ENCODE measurements at regions not wholly inside any gene's neighbourhood (a gene's known extent, or its start where the extent isn't known, plus 50 kb on each side); places are given as distances from the start of the nearest gene placed in this dataset.

GRCh38 chr1:70688580-70688979 lies 277.5 kb downstream of the CTH start:
- Histone ChIP-seq H3K4me3 (ENCODE audit: low read length) (no peak overlapping the region), H2AFZ (ENCODE audit: low read length) (no peak overlapping the region), H3K27me3 (ENCODE audit: low read length) (no peaks in the 10 kb centered on the region), H3K9ac (ENCODE audit: low read length) (no peak overlapping the region), H4K20me1 (ENCODE audit: insufficient read depth, low read depth, low read length) (no peaks in the 10 kb centered on the region), H3K4me1 (ENCODE audit: low read length) (no peaks in the 10 kb centered on the region), H3K9me3 (ENCODE audit: low read length) (no peaks in the 10 kb centered on the region), H3K27ac (ENCODE audit: low read length) (no peak overlapping the region), H3K4me2 (ENCODE audit: low read depth, low read length, poor library complexity, severe bottlenecking) (no peak overlapping the region), H3K9me2 (replicated peaks; ENCODE audit: insufficient read depth, low read length) (no peaks in the 10 kb centered on the region), H3K79me2 (ENCODE audit: low read length) (no peaks in the 10 kb centered on the region), H3K36me3 (ENCODE audit: insufficient read depth, low read length) (no peaks in the 10 kb centered on the region)
- no peak for DNase-seq

- Histone ChIP-seq H4K20me1 (ENCODE audit: insufficient read depth, low read depth, low read length) (no peaks in the 10 kb centered on the region), H2AFZ (ENCODE audit: low read length) (no peak overlapping the region), H3K4me3 (ENCODE audit: low read length) (no peak overlapping the region), H3K9me2 (replicated peaks; ENCODE audit: insufficient read depth, low read length) (no peaks in the 10 kb centered on the region), H3K9ac (ENCODE audit: low read length) (no peak overlapping the region), H3K4me1 (ENCODE audit: low read length) (no peaks in the 10 kb centered on the region), H3K79me2 (ENCODE audit: low read length) (no peaks in the 10 kb centered on the region), H3K36me3 (ENCODE audit: insufficient read depth, low read length) (no peaks in the 10 kb centered on the region), H3K9me3 (ENCODE audit: low read length) (no peaks in the 10 kb centered on the region), H3K27me3 (ENCODE audit: low read length) (no peaks in the 10 kb centered on the region), H3K4me2 (ENCODE audit: low read depth, low read length, poor library complexity, severe bottlenecking) (no peak overlapping the region), H3K27ac (ENCODE audit: low read length) (no peak overlapping the region)
- DNase-seq: no peak
These were observed 295.4 kb downstream of the CTH start for GRCh38 chr1:70706381-70707037.

GRCh38 chr1:70707214-70707613 lies 296.1 kb downstream of the CTH start:
- Histone ChIP-seq H4K20me1 (ENCODE audit: insufficient read depth, low read depth, low read length) (no peaks in the 10 kb centered on the region), H3K9me2 (replicated peaks; ENCODE audit: insufficient read depth, low read length) (no peaks in the 10 kb centered on the region), H3K79me2 (ENCODE audit: low read length) (no peaks in the 10 kb centered on the region), H3K36me3 (ENCODE audit: insufficient read depth, low read length) (no peaks in the 10 kb centered on the region), H2AFZ (ENCODE audit: low read length) (no peak overlapping the region), H3K9ac (ENCODE audit: low read length) (no peak overlapping the region), H3K27me3 (ENCODE audit: low read length) (no peaks in the 10 kb centered on the region), H3K4me2 (ENCODE audit: low read depth, low read length, poor library complexity, severe bottlenecking) (no peak overlapping the region), H3K4me3 (ENCODE audit: low read length) (no peak overlapping the region), H3K27ac (ENCODE audit: low read length) (no peak overlapping the region), H3K9me3 (ENCODE audit: low read length) (no peaks in the 10 kb centered on the region), H3K4me1 (ENCODE audit: low read length) (no peaks in the 10 kb centered on the region)
- DNase-seq: no peak

- DNase-seq: no peak
- Histone ChIP-seq H3K9me3 (ENCODE audit: low read length) (no peaks in the 10 kb centered on the region), H3K4me1 (ENCODE audit: low read length) (no peaks in the 10 kb centered on the region), H3K4me3 (ENCODE audit: low read length) (no peak overlapping the region), H3K27me3 (ENCODE audit: low read length) (no peaks in the 10 kb centered on the region), H4K20me1 (ENCODE audit: insufficient read depth, low read depth, low read length) (no peaks in the 10 kb centered on the region), H3K9me2 (replicated peaks; ENCODE audit: insufficient read depth, low read length) (no peaks in the 10 kb centered on the region), H3K79me2 (ENCODE audit: low read length) (no peaks in the 10 kb centered on the region), H3K27ac (ENCODE audit: low read length) (no peak overlapping the region), H3K36me3 (ENCODE audit: insufficient read depth, low read length) (no peaks in the 10 kb centered on the region), H2AFZ (ENCODE audit: low read length) (no peak overlapping the region), H3K4me2 (ENCODE audit: low read depth, low read length, poor library complexity, severe bottlenecking) (no peak overlapping the region), H3K9ac (ENCODE audit: low read length) (no peak overlapping the region)
These were observed 303.1 kb downstream of the CTH start for GRCh38 chr1:70714149-70714548.

GRCh38 chr1:70717211-70717610 lies 306.1 kb downstream of the CTH start:
- Histone ChIP-seq H3K4me2 (ENCODE audit: low read depth, low read length, poor library complexity, severe bottlenecking) (no peak overlapping the region), H3K79me2 (ENCODE audit: low read length) (no peaks in the 10 kb centered on the region), H3K9me3 (ENCODE audit: low read length) (no peaks in the 10 kb centered on the region), H3K9me2 (replicated peaks; ENCODE audit: insufficient read depth, low read length) (no peaks in the 10 kb centered on the region), H3K36me3 (ENCODE audit: insufficient read depth, low read length) (no peaks in the 10 kb centered on the region), H3K4me1 (ENCODE audit: low read length) (no peaks in the 10 kb centered on the region), H4K20me1 (ENCODE audit: insufficient read depth, low read depth, low read length) (no peaks in the 10 kb centered on the region), H3K4me3 (ENCODE audit: low read length) (no peak overlapping the region), H3K27ac (ENCODE audit: low read length) (no peak overlapping the region), H3K9ac (ENCODE audit: low read length) (no peak overlapping the region), H3K27me3 (ENCODE audit: low read length) (no peaks in the 10 kb centered on the region), H2AFZ (ENCODE audit: low read length) (no peak overlapping the region)
- no peak for DNase-seq

GRCh38 chr1:70717656-70718055 lies 306.6 kb downstream of the CTH start:
- no peaks in the 10 kb centered on the region for H3K27me3 ChIP-seq (ENCODE audit: low read length)
- H3K4me3 ChIP-seq (ENCODE audit: low read length): no peak overlapping the region
- no peak for DNase-seq
- H3K9ac ChIP-seq (ENCODE audit: low read length): no peak overlapping the region
- H4K20me1 ChIP-seq (ENCODE audit: insufficient read depth, low read depth, low read length): no peaks in the 10 kb centered on the region
- no peak overlapping the region for H2AFZ ChIP-seq (ENCODE audit: low read length)
- no peak overlapping the region for H3K4me2 ChIP-seq (ENCODE audit: low read depth, low read length, poor library complexity, severe bottlenecking)
- H3K36me3 ChIP-seq (ENCODE audit: insufficient read depth, low read length): no peaks in the 10 kb centered on the region
- no peaks in the 10 kb centered on the region for H3K9me3 ChIP-seq (ENCODE audit: low read length)
- no peak overlapping the region for H3K27ac ChIP-seq (ENCODE audit: low read length)
- H3K4me1 ChIP-seq (ENCODE audit: low read length): no peaks in the 10 kb centered on the region
- H3K79me2 ChIP-seq (ENCODE audit: low read length): no peaks in the 10 kb centered on the region
- H3K9me2 ChIP-seq (replicated peaks; ENCODE audit: insufficient read depth, low read length): no peaks in the 10 kb centered on the region

GRCh38 chr1:70718086-70718630 lies 307.1 kb downstream of the CTH start:
- H3K4me2 ChIP-seq (ENCODE audit: low read depth, low read length, poor library complexity, severe bottlenecking): no peak overlapping the region
- H3K9ac ChIP-seq (ENCODE audit: low read length): no peak overlapping the region
- H3K9me3 ChIP-seq (ENCODE audit: low read length): no peaks in the 10 kb centered on the region
- no peak overlapping the region for H2AFZ ChIP-seq (ENCODE audit: low read length)
- no peak overlapping the region for H3K27ac ChIP-seq (ENCODE audit: low read length)
- no peak for DNase-seq
- H3K36me3 ChIP-seq (ENCODE audit: insufficient read depth, low read length): no peaks in the 10 kb centered on the region
- no peaks in the 10 kb centered on the region for H3K79me2 ChIP-seq (ENCODE audit: low read length)
- no peaks in the 10 kb centered on the region for H3K9me2 ChIP-seq (replicated peaks; ENCODE audit: insufficient read depth, low read length)
- H3K27me3 ChIP-seq (ENCODE audit: low read length): no peaks in the 10 kb centered on the region
- no peak overlapping the region for H3K4me3 ChIP-seq (ENCODE audit: low read length)
- no peaks in the 10 kb centered on the region for H4K20me1 ChIP-seq (ENCODE audit: insufficient read depth, low read depth, low read length)
- no peaks in the 10 kb centered on the region for H3K4me1 ChIP-seq (ENCODE audit: low read length)

GRCh38 chr1:70719154-70719553 lies 308.1 kb downstream of the CTH start:
- Histone ChIP-seq H3K9me3 (ENCODE audit: low read length) (no peaks in the 10 kb centered on the region), H3K79me2 (ENCODE audit: low read length) (no peaks in the 10 kb centered on the region), H3K9ac (ENCODE audit: low read length) (no peak overlapping the region), H4K20me1 (ENCODE audit: insufficient read depth, low read depth, low read length) (no peaks in the 10 kb centered on the region), H3K4me1 (ENCODE audit: low read length) (no peaks in the 10 kb centered on the region), H3K4me3 (ENCODE audit: low read length) (no peak overlapping the region), H3K27me3 (ENCODE audit: low read length) (no peaks in the 10 kb centered on the region), H3K9me2 (replicated peaks; ENCODE audit: insufficient read depth, low read length) (no peaks in the 10 kb centered on the region), H2AFZ (ENCODE audit: low read length) (no peak overlapping the region), H3K27ac (ENCODE audit: low read length) (no peak overlapping the region), H3K4me2 (ENCODE audit: low read depth, low read length, poor library complexity, severe bottlenecking) (no peak overlapping the region), H3K36me3 (ENCODE audit: insufficient read depth, low read length) (no peaks in the 10 kb centered on the region)
- DNase-seq: no peak
